ENCODE measurements at regions not wholly inside any gene's neighbourhood (a gene's known extent, or its start where the extent isn't known, plus 50 kb on each side); places are given as distances from the start of the nearest gene placed in this dataset.
"Not testable (repeated sequence)": the region's sequence is repeated elsewhere in the genome, so short reads cannot be mapped to it uniquely, and the experiment has no call there.

GRCh38 chr21:28579986-28580550, 412.6 kb downstream of the LTN1 start:
- Histone ChIP-seq H3K27me3 (ENCODE audit: insufficient read depth, low read length, poor library complexity, severe bottlenecking) (no peaks in the 10 kb centered on the region), H2AFZ (ENCODE audit: low read length) (no peak overlapping the region), H4K20me1 (ENCODE audit: insufficient read depth, low read length, poor library complexity, severe bottlenecking) (no peaks in the 10 kb centered on the region), H3K4me1 (ENCODE audit: insufficient read depth, low read length, poor library complexity, severe bottlenecking) (no peaks in the 10 kb centered on the region), H3K79me2 (ENCODE audit: insufficient read depth, low read length) (no peaks in the 10 kb centered on the region), H3K4me2 (ENCODE audit: low read depth, low read length, poor library complexity, severe bottlenecking) (no peak overlapping the region), H3K4me3 (ENCODE audit: low read length, poor library complexity, severe bottlenecking) (no peak overlapping the region), H3K9me3 (ENCODE audit: insufficient read depth, low read depth, low read length) (no peaks in the 10 kb centered on the region), H3K36me3 (ENCODE audit: insufficient read depth, low read length) (no peaks in the 10 kb centered on the region), H3K9me2 (replicated peaks; ENCODE audit: low read depth, low read length) (no peaks in the 10 kb centered on the region), H3K9ac (ENCODE audit: low read depth, low read length, poor library complexity, severe bottlenecking) (no peak overlapping the region), H3F3A (ENCODE audit: low read depth) (no peaks in the 10 kb centered on the region)
- TF ChIP-seq CTCF (conservative IDR thresholded peaks at IDR 0.05; ENCODE audit: low read length) = no peak
- TF ChIP-seq EZH2phosphoT487 (IDR thresholded peaks at IDR 0.05; ENCODE audit: borderline replicate concordance) = no peak

- Histone ChIP-seq H3K9ac (ENCODE audit: low read depth, low read length, poor library complexity, severe bottlenecking) (no peak overlapping the region), H2AFZ (ENCODE audit: low read length) (no peak overlapping the region), H3K9me3 (ENCODE audit: insufficient read depth, low read depth, low read length) (no peaks in the 10 kb centered on the region), H3K4me1 (ENCODE audit: insufficient read depth, low read length, poor library complexity, severe bottlenecking) (no peaks in the 10 kb centered on the region), H3K79me2 (ENCODE audit: insufficient read depth, low read length) (no peaks in the 10 kb centered on the region), H3K36me3 (ENCODE audit: insufficient read depth, low read length) (no peaks in the 10 kb centered on the region), H3F3A (ENCODE audit: low read depth) (no peaks in the 10 kb centered on the region), H4K20me1 (ENCODE audit: insufficient read depth, low read length, poor library complexity, severe bottlenecking) (no peaks in the 10 kb centered on the region), H3K4me2 (ENCODE audit: low read depth, low read length, poor library complexity, severe bottlenecking) (no peak overlapping the region), H3K9me2 (replicated peaks; ENCODE audit: low read depth, low read length) (no peaks in the 10 kb centered on the region), H3K27me3 (ENCODE audit: insufficient read depth, low read length, poor library complexity, severe bottlenecking) (no peaks in the 10 kb centered on the region), H3K4me3 (ENCODE audit: low read length, poor library complexity, severe bottlenecking) (no peak overlapping the region)
- TF ChIP-seq CTCF (conservative IDR thresholded peaks at IDR 0.05; ENCODE audit: low read length) (no peak), EZH2phosphoT487 (IDR thresholded peaks at IDR 0.05; ENCODE audit: borderline replicate concordance) (no peak)
Measured at GRCh38 chr21:28568692-28569091, 424.0 kb downstream of the LTN1 start.

DNA sequence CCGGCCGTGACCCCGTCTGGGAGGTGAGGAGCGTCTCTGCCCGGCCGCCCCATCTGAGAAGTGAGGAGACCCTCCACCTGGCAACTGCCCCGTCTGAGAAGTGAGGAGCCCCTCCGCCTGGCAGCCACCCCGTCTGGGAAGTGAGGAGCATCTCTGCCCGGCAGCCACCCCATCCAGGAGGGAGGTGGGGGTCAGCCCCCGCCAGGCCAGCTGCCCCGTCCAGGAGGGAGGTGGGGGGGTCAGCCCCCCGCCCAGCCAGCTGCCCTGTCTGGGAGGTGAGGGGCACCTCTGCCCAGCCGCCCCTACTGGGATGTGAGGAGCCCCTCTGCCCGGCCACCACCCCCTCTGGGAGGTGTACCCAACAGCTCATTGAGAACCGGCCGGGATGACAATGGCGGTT, 428.7 kb downstream of the LTN1 start:
- not testable (repeated sequence) for H4K20me1 ChIP-seq (ENCODE audit: insufficient read depth, low read length, poor library complexity, severe bottlenecking); H3K9me3 ChIP-seq (ENCODE audit: insufficient read depth, low read depth, low read length); H3F3A ChIP-seq (ENCODE audit: low read depth); H3K4me1 ChIP-seq (ENCODE audit: insufficient read depth, low read length, poor library complexity, severe bottlenecking); H3K79me2 ChIP-seq (ENCODE audit: insufficient read depth, low read length); H3K4me3 ChIP-seq (ENCODE audit: low read length, poor library complexity, severe bottlenecking); H3K36me3 ChIP-seq (ENCODE audit: insufficient read depth, low read length); H3K27me3 ChIP-seq (ENCODE audit: insufficient read depth, low read length, poor library complexity, severe bottlenecking); H3K4me2 ChIP-seq (ENCODE audit: low read depth, low read length, poor library complexity, severe bottlenecking); H3K9ac ChIP-seq (ENCODE audit: low read depth, low read length, poor library complexity, severe bottlenecking); H2AFZ ChIP-seq (ENCODE audit: low read length); H3K9me2 ChIP-seq (replicated peaks; ENCODE audit: low read depth, low read length)

DNA sequence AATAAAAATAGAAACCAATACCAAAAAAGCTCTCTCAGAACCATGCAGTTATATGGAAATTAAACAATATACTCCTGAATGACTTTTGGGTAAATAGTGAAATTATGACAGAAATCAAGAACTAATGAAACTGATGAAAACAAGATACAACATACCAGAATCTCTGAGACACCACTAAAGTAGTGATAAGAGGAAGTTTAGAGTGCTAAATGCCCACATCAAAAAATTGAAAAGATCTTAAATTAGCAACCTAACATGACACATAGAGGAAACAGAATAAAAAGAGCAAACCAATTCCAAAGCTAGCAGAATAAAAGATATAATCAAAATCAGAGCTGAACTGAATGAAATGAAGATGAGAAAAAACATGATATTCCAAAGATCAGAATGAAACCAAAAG, 430.9 kb downstream of the LTN1 start:
- TF ChIP-seq CTCF (conservative IDR thresholded peaks at IDR 0.05; ENCODE audit: low read length) = no peak
- no peak for TF ChIP-seq EZH2phosphoT487 (IDR thresholded peaks at IDR 0.05; ENCODE audit: borderline replicate concordance)
- Histone ChIP-seq H3K4me1 (ENCODE audit: insufficient read depth, low read length, poor library complexity, severe bottlenecking) (no peaks in the 10 kb centered on the region), H3K27me3 (ENCODE audit: insufficient read depth, low read length, poor library complexity, severe bottlenecking) (no peaks in the 10 kb centered on the region), H3K9me2 (replicated peaks; ENCODE audit: low read depth, low read length) (no peaks in the 10 kb centered on the region), H3K4me2 (ENCODE audit: low read depth, low read length, poor library complexity, severe bottlenecking) (no peak overlapping the region), H2AFZ (ENCODE audit: low read length) (no peak overlapping the region), H3K9ac (ENCODE audit: low read depth, low read length, poor library complexity, severe bottlenecking) (no peak overlapping the region), H4K20me1 (ENCODE audit: insufficient read depth, low read length, poor library complexity, severe bottlenecking) (no peaks in the 10 kb centered on the region), H3F3A (ENCODE audit: low read depth) (no peaks in the 10 kb centered on the region), H3K4me3 (ENCODE audit: low read length, poor library complexity, severe bottlenecking) (no peak overlapping the region), H3K36me3 (ENCODE audit: insufficient read depth, low read length) (no peaks in the 10 kb centered on the region), H3K9me3 (ENCODE audit: insufficient read depth, low read depth, low read length) (no peaks in the 10 kb centered on the region; the same call in 1 of the 2 replicates), H3K79me2 (ENCODE audit: insufficient read depth, low read length) (no peaks in the 10 kb centered on the region)

All from Loucy (cell line).